K562 (cell line): ENCODE measurements at regions not wholly inside any gene's neighbourhood (a gene's known extent, or its start where the extent isn't known, plus 50 kb on each side); places are given as distances from the start of the nearest gene placed in this dataset.

Source experiments
- ATAC-seq: fragments of 200-7000 bp; cut with Tn5 transposase; 3 replicates; pipeline ENCODE4 v1.9.1; 2020; ENCODE audit warnings: moderate library complexity
- BruUV-seq: library from RNA; stranded (reverse); fragments of 400-500 nt; replicated peaks from 2 replicates; lab custom pipeline; 2021; lab: Mats Ljungman, UMichigan
- CTCF ChIA-PET: fragments of 300-600 bp; formaldehyde crosslinking; extraction: SDS; loops from one replicate; lab custom pipeline; 2021; ENCODE audit warnings: low intra/inter-chr PET ratio; lab: Yijun Ruan, JAX
- POLR2A ChIA-PET: fragments of 300-600, 350-650 bp; sonication (Branson Sonifier 250); formaldehyde crosslinking; extraction: SDS; loops from one replicate; lab custom pipeline; 2021; ENCODE audit warnings: antibody characterized with exemption, inconsistent platforms; lab: Yijun Ruan, JAX
- DNase-seq, 4 experiments: peaks; one replicate each; pipeline versions ENCODE4 v3.0.0 to v3.0.0-alpha.2; 2011 to 2018; ENCODE audit warnings: low spot score in 3 of 4, mixed read lengths in 3 of 4; ENCODE audit errors: extremely low read depth in 1 of 4
- FAIRE-seq: peaks from 2 replicates; lab custom pipeline; 2011; peaks lifted over from hg19 to GRCh38; lab: Jason Lieb, UNC
- H2AFZ ChIP-seq: 2 replicates; pipeline ENCODE4 v1.6.0; 2011; ENCODE audit warnings: low read depth, low read length, control low read depth, inconsistent platforms
- H3K27ac ChIP-seq: fragments of 200-600 bp; 3 replicates; pipeline ENCODE4 v1.8.0; 2011; ENCODE audit warnings: low read depth, mild to moderate bottlenecking, control low read depth, inconsistent platforms, low read length, moderate library complexity, mixed read lengths; ENCODE audit errors: extremely low read depth
- H3K27me3 ChIP-seq, 2 experiments: fragments of 300-600 bp in 1 of 2; 2 replicates in 1 of 2; 3 replicates in 1 of 2; pipeline versions ENCODE4 v1.6.0 to v1.8.0; 2011; ENCODE audit warnings: inconsistent platforms in 2 of 2, low read length in 2 of 2, mild to moderate bottlenecking in 1 of 2, mixed read lengths in 1 of 2, moderate library complexity in 1 of 2; ENCODE audit not compliant: control insufficient read depth in 2 of 2, insufficient read depth in 2 of 2
- H3K36me3 ChIP-seq: fragments of 300-600 bp; 3 replicates; pipeline ENCODE4 v1.8.0; 2011; ENCODE audit warnings: mild to moderate bottlenecking, low read length, inconsistent platforms; ENCODE audit not compliant: control insufficient read depth, insufficient read depth
- H3K4me1 ChIP-seq, 2 experiments: fragments of 200-600 bp in 1 of 2; replicated peaks in 1 of 2; 2 replicates in 1 of 2; 3 replicates in 1 of 2; pipeline versions ENCODE4 v1.5.1 to v1.8.0; 2011; ENCODE audit warnings: inconsistent platforms in 2 of 2, low read length in 2 of 2, mild to moderate bottlenecking in 1 of 2, mixed read lengths in 1 of 2, moderate library complexity in 1 of 2; ENCODE audit not compliant: control insufficient read depth in 2 of 2, insufficient read depth in 2 of 2
- H3K4me2 ChIP-seq: 2 replicates; pipeline ENCODE4 v1.6.1; 2011; ENCODE audit warnings: low read length, control low read depth, inconsistent platforms, mixed read lengths; ENCODE audit not compliant: insufficient read depth
- H3K4me3 ChIP-seq: fragments of 200-600 bp; sonication (generic), shearing (Covaris generic); 2 replicates; pipeline ENCODE4 v1.5.1; 2016; ENCODE audit warnings: control low read depth, inconsistent platforms
- H3K79me2 ChIP-seq: fragments of 200-600 bp; 3 replicates; pipeline ENCODE4 v1.8.0; 2011; ENCODE audit warnings: low read length, inconsistent platforms; ENCODE audit not compliant: control insufficient read depth, insufficient read depth
- H3K9ac ChIP-seq, 2 experiments: 2 replicates each; pipeline versions ENCODE4 v1.6.0 to v1.6.1; 2011; ENCODE audit warnings: low read depth in 2 of 2, low read length in 2 of 2, control low read depth in 1 of 2, inconsistent platforms in 1 of 2, mild to moderate bottlenecking in 1 of 2, mixed read lengths in 1 of 2; ENCODE audit not compliant: insufficient read depth in 1 of 2
- H3K9me1 ChIP-seq: one replicate; pipeline ENCODE4 v1.6.0; 2011; ENCODE audit warnings: inconsistent platforms, mild to moderate bottlenecking, low read length, moderate library complexity; ENCODE audit not compliant: control insufficient read depth, insufficient read depth
- H3K9me3 ChIP-seq: replicated peaks from 2 replicates; pipeline ENCODE4 v1.5.1; 2011; ENCODE audit warnings: low read depth, low read length, inconsistent platforms; ENCODE audit not compliant: control insufficient read depth, insufficient read depth
- H4K20me1 ChIP-seq: replicated peaks from 2 replicates; pipeline ENCODE4 v1.6.1; 2011; ENCODE audit warnings: low read length, inconsistent platforms, mixed read lengths; ENCODE audit not compliant: control insufficient read depth, insufficient read depth
- AFF4 ChIP-seq: sonication (generic); formaldehyde crosslinking; IDR thresholded peaks from 2 replicates; pipeline ENCODE4 v1.8.0; 2023; ENCODE audit warnings: mild to moderate bottlenecking, missing genetic modification reagents
- CREM ChIP-seq: IDR thresholded peaks from 2 replicates; pipeline ENCODE4 v1.6.1; 2014; ENCODE audit warnings: antibody characterized with exemption, low read depth
- GTF2A2 ChIP-seq: IDR thresholded peaks from 2 replicates; pipeline ENCODE4 v1.6.1; 2016; ENCODE audit warnings: mild to moderate bottlenecking, missing genetic modification characterization, missing compliant biosample characterization
- HNRNPLL ChIP-seq: fragments of 200-400 bp; formaldehyde crosslinking; IDR thresholded peaks from 2 replicates; pipeline ENCODE4 v1.6.1; 2017; ENCODE audit warnings: low read length, low read depth, mild to moderate bottlenecking; ENCODE audit not compliant: poor library complexity, severe bottlenecking
- MIER1 ChIP-seq: fragments of 450-650 bp; IDR thresholded peaks from 2 replicates; pipeline ENCODE4 v1.6.1; 2016; ENCODE audit warnings: antibody characterized with exemption, mild to moderate bottlenecking, low read depth
- SAFB ChIP-seq: fragments of 200-400 bp; formaldehyde crosslinking; IDR thresholded peaks from 2 replicates; pipeline ENCODE4 v1.6.1; 2017; ENCODE audit warnings: low read depth, low read length, borderline replicate concordance
- SMAD1 ChIP-seq: fragments of 150-350 bp; IDR thresholded peaks from 2 replicates; pipeline ENCODE4 v1.6.1; 2014; ENCODE audit warnings: low read length, low read depth; ENCODE audit not compliant: partially characterized antibody
- SRSF9 ChIP-seq: fragments of 200-400 bp; formaldehyde crosslinking; IDR thresholded peaks from 2 replicates; pipeline ENCODE4 v1.6.1; 2017; ENCODE audit warnings: low read depth, low read length, borderline replicate concordance
- TAL1 ChIP-seq: fragments of 450-650 bp; IDR thresholded peaks from 2 replicates; pipeline ENCODE4 v1.6.1; 2016; ENCODE audit warnings: mild to moderate bottlenecking
- TFAM ChIP-seq: fragments of 250-450 bp; sonication (Bioruptor Pico); conservative IDR thresholded peaks from 2 replicates; pipeline ENCODE4 v1.5.0; 2021; ENCODE audit warnings: mild to moderate bottlenecking, moderate library complexity
- ZNF239 ChIP-seq: fragments of 250-450 bp; sonication (Bioruptor Pico); IDR thresholded peaks from 2 replicates; pipeline ENCODE4 v1.4.0; 2020; ENCODE audit warnings: mild to moderate bottlenecking
- ZNF436 ChIP-seq: fragments of 250-450, 450-650 bp; sonication (Bioruptor Pico); formaldehyde crosslinking; IDR thresholded peaks from 2 replicates; pipeline ENCODE4 v1.7.0; 2020; ENCODE audit warnings: mild to moderate bottlenecking
- ZNF699 ChIP-seq: fragments of 250-450 bp; sonication (Bioruptor Pico); IDR thresholded peaks from 2 replicates; pipeline ENCODE4 v1.8.0; 2021; ENCODE audit warnings: mild to moderate bottlenecking, moderate library complexity; ENCODE audit not compliant: insufficient replicate concordance
- WGBS: fragments of 100-300 bp; shearing (Covaris generic); methylation state at CpG from one replicate; pipeline ENCODE4 v1.1.6; 2016; ENCODE audit warnings: low coverage, mixed read lengths; ENCODE audit not compliant: insufficient coverage; ENCODE audit errors: missing lambda C conversion rate; 5-methylcytosine and 5-hydroxymethylcytosine counted together
- in situ Hi-C: fragments of 300-500 bp; cut with MboI; formaldehyde crosslinking; loops from 4 replicates; pipeline ENCODE4 v1.15.0; 2018; ENCODE audit warnings: inconsistent platforms, mixed read lengths
- intact Hi-C: fragments of 100-400 bp; cut with micrococcal nuclease; formaldehyde crosslinking; loops from 2 replicates; pipeline ENCODE4 v1.14.2; 2022
- TF ChIP-seq, protein P1 (sequence below): sonication (generic); formaldehyde crosslinking; IDR thresholded peaks from 2 replicates; pipeline ENCODE4 v1.8.0; 2022; ENCODE audit warnings: mild to moderate bottlenecking, missing genetic modification reagents
- TF ChIP-seq, protein P2 (sequence below): fragments of 450-650 bp; IDR thresholded peaks from 2 replicates; pipeline ENCODE4 v1.6.1; 2016; ENCODE audit warnings: low read depth, mild to moderate bottlenecking, moderate library complexity
- TF ChIP-seq, protein P3 (sequence below): sonication (generic); formaldehyde crosslinking; IDR thresholded peaks from 2 replicates; pipeline ENCODE4 v1.8.0; 2022; ENCODE audit warnings: missing genetic modification reagents, mild to moderate bottlenecking, borderline replicate concordance

DNA sequence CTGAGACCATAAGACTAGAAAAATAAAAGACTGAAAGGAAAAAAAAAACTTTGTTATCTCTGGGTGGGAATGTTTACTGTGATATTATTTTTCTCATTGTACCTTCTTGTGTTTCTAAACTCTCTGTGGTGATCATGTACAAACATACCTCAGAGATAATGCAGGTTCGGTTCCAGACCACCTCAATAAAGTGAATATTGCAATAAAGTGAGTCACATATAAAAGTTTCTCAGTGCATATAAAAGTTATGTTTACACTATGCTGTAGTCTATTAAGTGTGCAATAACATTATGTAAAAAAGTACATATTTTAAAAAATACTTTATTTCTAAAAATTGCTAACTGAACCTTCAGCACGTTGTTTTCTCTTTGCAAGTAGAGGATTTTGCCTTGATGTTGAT lies 137.5 kb downstream of the CENPF start:
- Histone ChIP-seq H3K79me2 (no peaks in the 10 kb centered on the region), H3K4me2 (no peak overlapping the region), H4K20me1 (no peaks in the 10 kb centered on the region), H3K4me3 (no peak overlapping the region), H3K27ac (no peak overlapping the region), H3K9me3 (no peaks in the 10 kb centered on the region), H3K9ac (no peak overlapping the region), H2AFZ (no peak overlapping the region), H3K4me1 (no peaks in the 10 kb centered on the region), H3K36me3 (no peaks in the 10 kb centered on the region), H3K9me1 (no peaks in the 10 kb centered on the region), H3K27me3 (no peaks in the 10 kb centered on the region)
- no peak for DNase-seq
- FAIRE-seq = no peak
- in situ Hi-C loops (no loop called here), intact Hi-C loops (no loop called here)
- TF ChIP-seq AFF4 (CRISPR knock-in tag) = no peak
- TF ChIP-seq GTF2A2 (tag) = no peak
- TF ChIP-seq TFAM = no peak
- no peak for TF ChIP-seq MIER1
- TF ChIP-seq, protein P1, sequence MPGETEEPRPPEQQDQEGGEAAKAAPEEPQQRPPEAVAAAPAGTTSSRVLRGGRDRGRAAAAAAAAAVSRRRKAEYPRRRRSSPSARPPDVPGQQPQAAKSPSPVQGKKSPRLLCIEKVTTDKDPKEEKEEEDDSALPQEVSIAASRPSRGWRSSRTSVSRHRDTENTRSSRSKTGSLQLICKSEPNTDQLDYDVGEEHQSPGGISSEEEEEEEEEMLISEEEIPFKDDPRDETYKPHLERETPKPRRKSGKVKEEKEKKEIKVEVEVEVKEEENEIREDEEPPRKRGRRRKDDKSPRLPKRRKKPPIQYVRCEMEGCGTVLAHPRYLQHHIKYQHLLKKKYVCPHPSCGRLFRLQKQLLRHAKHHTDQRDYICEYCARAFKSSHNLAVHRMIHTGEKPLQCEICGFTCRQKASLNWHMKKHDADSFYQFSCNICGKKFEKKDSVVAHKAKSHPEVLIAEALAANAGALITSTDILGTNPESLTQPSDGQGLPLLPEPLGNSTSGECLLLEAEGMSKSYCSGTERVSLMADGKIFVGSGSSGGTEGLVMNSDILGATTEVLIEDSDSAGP (CRISPR knock-in tag) = no peak
- no peak for TF ChIP-seq SRSF9
- TF ChIP-seq, protein P2, sequence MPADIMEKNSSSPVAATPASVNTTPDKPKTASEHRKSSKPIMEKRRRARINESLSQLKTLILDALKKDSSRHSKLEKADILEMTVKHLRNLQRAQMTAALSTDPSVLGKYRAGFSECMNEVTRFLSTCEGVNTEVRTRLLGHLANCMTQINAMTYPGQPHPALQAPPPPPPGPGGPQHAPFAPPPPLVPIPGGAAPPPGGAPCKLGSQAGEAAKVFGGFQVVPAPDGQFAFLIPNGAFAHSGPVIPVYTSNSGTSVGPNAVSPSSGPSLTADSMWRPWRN = no peak
- no peak for TF ChIP-seq ZNF436 (CRISPR knock-in tag)
- TF ChIP-seq ZNF699 (CRISPR knock-in tag) = no peak
- TF ChIP-seq SMAD1 = no peak
- TF ChIP-seq SAFB = no peak
- TF ChIP-seq, protein P3, sequence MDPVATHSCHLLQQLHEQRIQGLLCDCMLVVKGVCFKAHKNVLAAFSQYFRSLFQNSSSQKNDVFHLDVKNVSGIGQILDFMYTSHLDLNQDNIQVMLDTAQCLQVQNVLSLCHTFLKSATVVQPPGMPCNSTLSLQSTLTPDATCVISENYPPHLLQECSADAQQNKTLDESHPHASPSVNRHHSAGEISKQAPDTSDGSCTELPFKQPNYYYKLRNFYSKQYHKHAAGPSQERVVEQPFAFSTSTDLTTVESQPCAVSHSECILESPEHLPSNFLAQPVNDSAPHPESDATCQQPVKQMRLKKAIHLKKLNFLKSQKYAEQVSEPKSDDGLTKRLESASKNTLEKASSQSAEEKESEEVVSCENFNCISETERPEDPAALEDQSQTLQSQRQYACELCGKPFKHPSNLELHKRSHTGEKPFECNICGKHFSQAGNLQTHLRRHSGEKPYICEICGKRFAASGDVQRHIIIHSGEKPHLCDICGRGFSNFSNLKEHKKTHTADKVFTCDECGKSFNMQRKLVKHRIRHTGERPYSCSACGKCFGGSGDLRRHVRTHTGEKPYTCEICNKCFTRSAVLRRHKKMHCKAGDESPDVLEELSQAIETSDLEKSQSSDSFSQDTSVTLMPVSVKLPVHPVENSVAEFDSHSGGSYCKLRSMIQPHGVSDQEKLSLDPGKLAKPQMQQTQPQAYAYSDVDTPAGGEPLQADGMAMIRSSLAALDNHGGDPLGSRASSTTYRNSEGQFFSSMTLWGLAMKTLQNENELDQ = no peak
- TF ChIP-seq CREM = no peak
- TF ChIP-seq HNRNPLL = no peak
- no peak for TF ChIP-seq ZNF239 (CRISPR knock-in tag)
- TF ChIP-seq TAL1 = no peak
- 0% methylated on average over 2 of the region's 2 CpGs for WGBS
- ChIA-PET POLR2A (no interaction called here), CTCF (no interaction called here)
- ATAC-seq = no peak
- BruUV-seq = no TSS peak
